ENCODE measurements at regions not wholly inside any gene's neighbourhood (a gene's known extent, or its start where the extent isn't known, plus 50 kb on each side); places are given as distances from the start of the nearest gene placed in this dataset.

DNA sequence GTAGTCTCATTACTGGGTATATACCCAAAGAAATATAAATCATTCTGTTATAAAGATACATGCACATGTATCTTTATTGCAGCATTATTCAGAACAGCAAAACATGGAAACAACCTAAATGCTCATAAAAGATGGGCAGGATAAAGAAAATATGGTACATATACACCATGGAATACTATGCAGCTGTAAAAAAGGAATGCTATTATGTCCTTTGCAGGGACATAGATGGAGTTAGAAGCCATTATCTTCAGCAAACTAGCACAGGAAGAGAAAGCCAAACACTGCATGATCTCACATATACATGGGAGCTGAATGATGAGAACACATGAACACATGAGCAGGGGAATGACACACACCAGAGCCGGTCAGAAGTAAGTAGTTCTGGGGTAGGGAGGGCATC is 297.4 kb upstream of the GLI3 start (continued):
- TF ChIP-seq NFIC (IDR thresholded peaks at IDR 0.05; ENCODE audit: borderline replicate concordance): no peak

DNA sequence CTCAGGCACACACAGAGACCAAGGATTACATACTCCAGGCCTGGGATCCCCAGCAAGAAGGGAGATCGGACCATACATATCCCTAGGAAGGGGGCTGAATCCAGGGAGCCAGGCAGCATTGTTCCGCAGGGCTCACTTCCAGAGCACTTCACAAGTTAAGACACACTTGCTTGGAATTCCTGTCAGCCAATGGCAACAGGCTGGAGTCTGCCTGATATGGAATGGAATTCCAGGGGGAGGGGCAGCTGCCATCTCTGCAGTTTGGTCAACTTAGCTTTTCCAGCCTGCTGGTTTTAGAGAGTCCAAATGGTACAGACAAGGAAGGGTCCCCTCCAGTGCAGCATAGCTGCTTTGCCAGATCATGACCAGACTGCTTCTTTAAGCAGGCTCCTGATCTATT is 290.0 kb upstream of the GLI3 start:
- H3K4me3 ChIP-seq (ENCODE audit: low read depth in 2 of 2, low read length in 1 of 2): no peak overlapping the region
- no peaks in the 10 kb centered on the region for H3F3A ChIP-seq (replicated peaks; ENCODE audit: insufficient read depth)
- H3K79me2 ChIP-seq (ENCODE audit: insufficient read depth): no peaks in the 10 kb centered on the region
- H3K9ac ChIP-seq: no peak overlapping the region
- TF ChIP-seq ELF1 (IDR thresholded peaks at IDR 0.05) (no peak), FOSL2 (IDR thresholded peaks at IDR 0.05; ENCODE audit: borderline replicate concordance, low read depth) (no peak), GABPA (IDR thresholded peaks at IDR 0.05; ENCODE audit: low read depth) (no peak), MXI1 (IDR thresholded peaks at IDR 0.05; ENCODE audit: low read depth, low read length) (no peak), MEF2A (IDR thresholded peaks at IDR 0.05; ENCODE audit: borderline replicate concordance, low read depth) (no peak), GATA2 (CRISPR knock-in tag; IDR thresholded peaks at IDR 0.05) (no peak), NRF1 (IDR thresholded peaks at IDR 0.05; ENCODE audit: low read depth, low read length) (no peak)
- TF ChIP-seq, protein P1, sequence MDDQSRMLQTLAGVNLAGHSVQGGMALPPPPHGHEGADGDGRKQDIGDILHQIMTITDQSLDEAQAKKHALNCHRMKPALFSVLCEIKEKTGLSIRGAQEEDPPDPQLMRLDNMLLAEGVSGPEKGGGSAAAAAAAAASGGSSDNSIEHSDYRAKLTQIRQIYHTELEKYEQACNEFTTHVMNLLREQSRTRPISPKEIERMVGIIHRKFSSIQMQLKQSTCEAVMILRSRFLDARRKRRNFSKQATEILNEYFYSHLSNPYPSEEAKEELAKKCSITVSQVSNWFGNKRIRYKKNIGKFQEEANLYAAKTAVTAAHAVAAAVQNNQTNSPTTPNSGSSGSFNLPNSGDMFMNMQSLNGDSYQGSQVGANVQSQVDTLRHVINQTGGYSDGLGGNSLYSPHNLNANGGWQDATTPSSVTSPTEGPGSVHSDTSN (IDR thresholded peaks at IDR 0.05): no peak
- TF ChIP-seq, protein P2, sequence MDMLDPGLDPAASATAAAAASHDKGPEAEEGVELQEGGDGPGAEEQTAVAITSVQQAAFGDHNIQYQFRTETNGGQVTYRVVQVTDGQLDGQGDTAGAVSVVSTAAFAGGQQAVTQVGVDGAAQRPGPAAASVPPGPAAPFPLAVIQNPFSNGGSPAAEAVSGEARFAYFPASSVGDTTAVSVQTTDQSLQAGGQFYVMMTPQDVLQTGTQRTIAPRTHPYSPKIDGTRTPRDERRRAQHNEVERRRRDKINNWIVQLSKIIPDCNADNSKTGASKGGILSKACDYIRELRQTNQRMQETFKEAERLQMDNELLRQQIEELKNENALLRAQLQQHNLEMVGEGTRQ (IDR thresholded peaks at IDR 0.05; ENCODE audit: borderline replicate concordance, low read depth, low read length): no peak
- TF ChIP-seq, protein P3, sequence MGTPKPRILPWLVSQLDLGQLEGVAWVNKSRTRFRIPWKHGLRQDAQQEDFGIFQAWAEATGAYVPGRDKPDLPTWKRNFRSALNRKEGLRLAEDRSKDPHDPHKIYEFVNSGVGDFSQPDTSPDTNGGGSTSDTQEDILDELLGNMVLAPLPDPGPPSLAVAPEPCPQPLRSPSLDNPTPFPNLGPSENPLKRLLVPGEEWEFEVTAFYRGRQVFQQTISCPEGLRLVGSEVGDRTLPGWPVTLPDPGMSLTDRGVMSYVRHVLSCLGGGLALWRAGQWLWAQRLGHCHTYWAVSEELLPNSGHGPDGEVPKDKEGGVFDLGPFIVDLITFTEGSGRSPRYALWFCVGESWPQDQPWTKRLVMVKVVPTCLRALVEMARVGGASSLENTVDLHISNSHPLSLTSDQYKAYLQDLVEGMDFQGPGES (IDR thresholded peaks at IDR 0.05; ENCODE audit: low read depth, low read length): no peak
- TF ChIP-seq, protein P4, sequence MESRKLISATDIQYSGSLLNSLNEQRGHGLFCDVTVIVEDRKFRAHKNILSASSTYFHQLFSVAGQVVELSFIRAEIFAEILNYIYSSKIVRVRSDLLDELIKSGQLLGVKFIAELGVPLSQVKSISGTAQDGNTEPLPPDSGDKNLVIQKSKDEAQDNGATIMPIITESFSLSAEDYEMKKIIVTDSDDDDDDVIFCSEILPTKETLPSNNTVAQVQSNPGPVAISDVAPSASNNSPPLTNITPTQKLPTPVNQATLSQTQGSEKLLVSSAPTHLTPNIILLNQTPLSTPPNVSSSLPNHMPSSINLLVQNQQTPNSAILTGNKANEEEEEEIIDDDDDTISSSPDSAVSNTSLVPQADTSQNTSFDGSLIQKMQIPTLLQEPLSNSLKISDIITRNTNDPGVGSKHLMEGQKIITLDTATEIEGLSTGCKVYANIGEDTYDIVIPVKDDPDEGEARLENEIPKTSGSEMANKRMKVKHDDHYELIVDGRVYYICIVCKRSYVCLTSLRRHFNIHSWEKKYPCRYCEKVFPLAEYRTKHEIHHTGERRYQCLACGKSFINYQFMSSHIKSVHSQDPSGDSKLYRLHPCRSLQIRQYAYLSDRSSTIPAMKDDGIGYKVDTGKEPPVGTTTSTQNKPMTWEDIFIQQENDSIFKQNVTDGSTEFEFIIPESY (IDR thresholded peaks at IDR 0.05; ENCODE audit: borderline replicate concordance, low read depth): no peak
- no peak overlapping the region for H2AFZ ChIP-seq (ENCODE audit: low read depth)
- no peak overlapping the region for H3K4me2 ChIP-seq
- no peaks in the 10 kb centered on the region for H3K4me1 ChIP-seq (ENCODE audit: control insufficient read depth in 1 of 2, insufficient read depth in 2 of 2, low read depth in 1 of 2, low read length in 1 of 2)
- POLR2A ChIA-PET: no interaction called here
- 0 out of 2 replicates have a peak, but pooled peaks cover 4% of the 10 kb centered on the region for H3K9me3 ChIP-seq
- H4K20me1 ChIP-seq (ENCODE audit: insufficient read depth): no peaks in the 10 kb centered on the region
- H3K27ac ChIP-seq (ENCODE audit: low read depth in 2 of 2, low read length in 1 of 2): no peak overlapping the region
- H3K27me3 ChIP-seq (ENCODE audit: insufficient read depth): peaks cover 8% of the 10 kb centered on the region; the same call in 1 of the 2 replicates
- CTCF ChIA-PET: no interaction called here
- DNase-seq: no peak
- WGBS (ENCODE audit: low lambda C conversion rate): 0% methylated on average over 2 of the region's 2 CpGs
- 0 out of 2 replicates have a peak, but pooled peaks cover 3% of the 10 kb centered on the region for H3K9me2 ChIP-seq
- H3K36me3 ChIP-seq (replicated peaks in 1 of 2; ENCODE audit: control insufficient read depth in 1 of 2, insufficient read depth in 2 of 2, low read length in 1 of 2): no peaks in the 10 kb centered on the region

Data from SK-N-SH (cell line).